H1 (cell line): ENCODE measurements at regions not wholly inside any gene's neighbourhood (a gene's known extent, or its start where the extent isn't known, plus 50 kb on each side); places are given as distances from the start of the nearest gene placed in this dataset.

Experiments used
- CTCF ChIA-PET: fragments of 300-600 bp; sonication (Branson Sonifier 250); formaldehyde crosslinking; loops from one replicate; lab custom pipeline; 2021; ENCODE audit not compliant: partially characterized antibody; lab: Charles Lee
- POLR2A ChIA-PET: fragments of 300-600 bp; sonication (Branson Sonifier 250); formaldehyde crosslinking; loops from one replicate; lab custom pipeline; 2021; ENCODE audit warnings: inconsistent platforms; ENCODE audit not compliant: partially characterized antibody; lab: Charles Lee
- DNase-seq, 2 experiments: peaks; one replicate each; pipeline versions ENCODE4 v3.0.0 to v3.0.0-alpha.2; 2010 to 2022; ENCODE audit warnings: low spot score in 2 of 2, low read depth in 1 of 2, mixed read lengths in 1 of 2
- FAIRE-seq: peaks from 2 replicates; lab custom pipeline; 2011; peaks lifted over from hg19 to GRCh38; lab: Jason Lieb, UNC
- H2AFZ ChIP-seq: 2 replicates; pipeline ENCODE4 v1.8.1; 2012; ENCODE audit warnings: low read length, inconsistent platforms
- H2AK5ac ChIP-seq: 2 replicates; pipeline ENCODE4 v1.6.1; 2013; ENCODE audit warnings: low read depth, low read length
- H2BK120ac ChIP-seq: replicated peaks from 2 replicates; pipeline ENCODE3; 2013; ENCODE audit warnings: low read depth, low read length, inconsistent platforms
- H2BK12ac ChIP-seq: 2 replicates; pipeline ENCODE4 v1.6.1; 2013; ENCODE audit warnings: low read depth, low read length
- H2BK15ac ChIP-seq: 2 replicates; pipeline ENCODE4 v1.6.1; 2013; ENCODE audit warnings: low read length
- H2BK20ac ChIP-seq: 2 replicates; pipeline ENCODE4 v1.6.1; 2013; ENCODE audit warnings: low read length
- H2BK5ac ChIP-seq: 2 replicates; pipeline ENCODE4 v1.6.1; 2013; ENCODE audit warnings: low read depth, low read length
- H3K14ac ChIP-seq: 2 replicates; pipeline ENCODE4 v1.6.1; 2013; ENCODE audit warnings: inconsistent platforms; ENCODE audit not compliant: insufficient read length
- H3K18ac ChIP-seq: 2 replicates; pipeline ENCODE4 v1.6.1; 2013; ENCODE audit warnings: low read length; ENCODE audit errors: extremely low read depth
- H3K23ac ChIP-seq: 2 replicates; pipeline ENCODE4 v1.6.1; 2013; ENCODE audit warnings: inconsistent platforms; ENCODE audit not compliant: insufficient read length
- H3K23me2 ChIP-seq: 2 replicates; pipeline ENCODE4 v1.6.1; 2013; ENCODE audit warnings: low read depth, low read length
- H3K27ac ChIP-seq: 2 replicates; pipeline ENCODE4 v1.6.1; 2011; ENCODE audit warnings: low read depth, low read length, inconsistent platforms
- H3K27me3 ChIP-seq, 4 experiments: replicated peaks in 1 of 4; 1 replicate in 1 of 4; 2 replicates in 3 of 4; pipeline versions ENCODE4 v1.6.1 to v1.8.1; 2011 to 2013; ENCODE audit warnings: low read length in 3 of 4, mild to moderate bottlenecking in 3 of 4, inconsistent platforms in 2 of 4, mixed read lengths in 2 of 4, moderate library complexity in 1 of 4; ENCODE audit not compliant: control insufficient read depth in 3 of 4, insufficient read depth in 3 of 4; ENCODE audit errors: extremely low read depth in 1 of 4
- H3K36me3 ChIP-seq, 4 experiments: 2 replicates each; pipeline versions ENCODE4 v1.6.1 to v1.8.1; 2011 to 2013; ENCODE audit warnings: mild to moderate bottlenecking in 4 of 4, low read length in 3 of 4, moderate library complexity in 2 of 4, control low read depth in 1 of 4, inconsistent platforms in 1 of 4; ENCODE audit not compliant: insufficient read depth in 4 of 4, control insufficient read depth in 2 of 4
- H3K4ac ChIP-seq: replicated peaks from 2 replicates; pipeline ENCODE3; 2013; ENCODE audit warnings: low read length, low read depth, mixed read lengths, inconsistent platforms; ENCODE audit not compliant: insufficient read length
- H3K4me1 ChIP-seq, 4 experiments: replicated peaks in 1 of 4; 1 replicate in 1 of 4; 2 replicates in 3 of 4; pipeline versions ENCODE4 v1.6.1 to v1.8.1; 2011 to 2013; ENCODE audit warnings: low read length in 3 of 4, inconsistent platforms in 2 of 4, mixed read lengths in 1 of 4; ENCODE audit not compliant: insufficient read depth in 4 of 4, control insufficient read depth in 3 of 4
- H3K4me2 ChIP-seq, 2 experiments: 2 replicates each; pipeline versions ENCODE4 v1.6.1 to v1.8.1; 2011 to 2013; ENCODE audit warnings: low read depth in 2 of 2, low read length in 2 of 2, control low read depth in 1 of 2, inconsistent platforms in 1 of 2, mild to moderate bottlenecking in 1 of 2; ENCODE audit not compliant: insufficient read depth in 1 of 2
- H3K4me3 ChIP-seq, 4 experiments: fragments of 200-600, 300-600 bp in 1 of 4; sonication (generic), shearing (Covaris generic), sonication (Bioruptor Twin) in 1 of 4; 2 replicates each; pipeline versions ENCODE4 v1.5.1 to v1.8.1; 2011 to 2016; ENCODE audit warnings: low read length in 4 of 4, low read depth in 3 of 4, control low read depth in 2 of 4, inconsistent platforms in 2 of 4, mild to moderate bottlenecking in 2 of 4, mixed read lengths in 1 of 4, moderate library complexity in 1 of 4; ENCODE audit not compliant: insufficient read depth in 2 of 4; ENCODE audit errors: extremely low read depth in 1 of 4
- H3K56ac ChIP-seq: replicated peaks from 2 replicates; pipeline ENCODE3; 2013; ENCODE audit warnings: low read depth, mild to moderate bottlenecking, mixed read lengths, low read length, inconsistent platforms; ENCODE audit not compliant: insufficient read length
- H3K79me1 ChIP-seq: 2 replicates; pipeline ENCODE4 v1.6.1; 2013; ENCODE audit warnings: low read depth, low read length, control low read depth
- H3K79me2 ChIP-seq, 2 experiments: 2 replicates each; pipeline versions ENCODE4 v1.6.1 to v1.8.1; 2012 to 2013; ENCODE audit warnings: low read length in 2 of 2, mild to moderate bottlenecking in 2 of 2, inconsistent platforms in 1 of 2; ENCODE audit not compliant: insufficient read depth in 2 of 2, control insufficient read depth in 1 of 2
- H3K9ac ChIP-seq, 4 experiments: replicated peaks in 1 of 4; 1 replicate in 1 of 4; 2 replicates in 3 of 4; pipeline versions ENCODE4 v1.6.1 to v1.8.1; 2011 to 2013; ENCODE audit warnings: low read depth in 3 of 4, low read length in 3 of 4, control low read depth in 2 of 4, mild to moderate bottlenecking in 2 of 4, moderate library complexity in 2 of 4, inconsistent platforms in 1 of 4; ENCODE audit errors: extremely low read depth in 1 of 4
- H3K9me3 ChIP-seq, 2 experiments: 2 replicates each; pipeline versions ENCODE4 v1.6.1 to v1.8.1; 2012 to 2013; ENCODE audit warnings: mild to moderate bottlenecking in 2 of 2, moderate library complexity in 2 of 2, control low read depth in 1 of 2, inconsistent platforms in 1 of 2, low read depth in 1 of 2, low read length in 1 of 2, mixed read lengths in 1 of 2; ENCODE audit not compliant: insufficient read depth in 2 of 2
- H4K20me1 ChIP-seq, 2 experiments: replicated peaks in 1 of 2; 2 replicates each; pipeline versions ENCODE3 to v1.8.1; 2011 to 2013; ENCODE audit warnings: inconsistent platforms in 2 of 2, low read length in 2 of 2, mild to moderate bottlenecking in 1 of 2; ENCODE audit not compliant: insufficient read depth in 2 of 2, control insufficient read depth in 1 of 2
- H4K5ac ChIP-seq: 2 replicates; pipeline ENCODE4 v1.6.1; 2013; ENCODE audit warnings: low read length, low read depth, mixed read lengths, inconsistent platforms; ENCODE audit not compliant: insufficient read length
- H4K8ac ChIP-seq: 2 replicates; pipeline ENCODE4 v1.8.0; 2013; ENCODE audit warnings: mild to moderate bottlenecking, moderate library complexity, low read length, inconsistent platforms; ENCODE audit not compliant: insufficient read depth; ENCODE audit errors: extremely low read depth
- H4K91ac ChIP-seq: replicated peaks from 2 replicates; pipeline ENCODE3; 2013; ENCODE audit warnings: low read length, mixed read lengths, inconsistent platforms; ENCODE audit not compliant: insufficient read length
- ASH2L ChIP-seq: fragments of 200-600, 300-600 bp; sonication (generic); IDR thresholded peaks from one replicate; pipeline ENCODE4 v1.7.1; 2017; ENCODE audit warnings: low read length
- KDM4A ChIP-seq: IDR thresholded peaks from one replicate; pipeline ENCODE4 v1.7.1; 2012; ENCODE audit warnings: low read depth, mild to moderate bottlenecking, moderate library complexity, low read length, inconsistent platforms; ENCODE audit not compliant: severe bottlenecking
- KDM5A ChIP-seq: fragments of 200-600 bp; IDR thresholded peaks from 2 replicates; pipeline ENCODE4 v1.7.1; 2012; ENCODE audit warnings: mild to moderate bottlenecking, low read length, inconsistent platforms, mixed read lengths
- MAFK ChIP-seq: IDR thresholded peaks from 2 replicates; pipeline ENCODE4 v1.6.1; 2012; ENCODE audit warnings: low read depth, mild to moderate bottlenecking, improper control_type of control experiment, low read length
- NANOG ChIP-seq: IDR thresholded peaks from 2 replicates; pipeline ENCODE4 v1.6.1; 2011; ENCODE audit warnings: low read length, low read depth, mild to moderate bottlenecking, inconsistent platforms; ENCODE audit not compliant: insufficient read depth, poor library complexity, severe bottlenecking
- POLR2AphosphoS5 ChIP-seq: IDR thresholded peaks from 2 replicates; pipeline ENCODE4 v1.6.1; 2011; ENCODE audit warnings: low read depth, low read length
- SIN3A ChIP-seq, 2 experiments: IDR thresholded peaks in 1 of 2; conservative IDR thresholded peaks in 1 of 2; 2 replicates each; pipeline ENCODE4 v1.6.1; 2011 to 2012; ENCODE audit warnings: low read length in 2 of 2, improper control_type of control experiment in 1 of 2, low read depth in 1 of 2, mild to moderate bottlenecking in 1 of 2
- SP4 ChIP-seq: IDR thresholded peaks from 2 replicates; pipeline ENCODE4 v1.6.1; 2012; ENCODE audit warnings: low read length, inconsistent platforms
- TAF1 ChIP-seq: IDR thresholded peaks from 2 replicates; pipeline ENCODE4 v1.6.1; 2011; ENCODE audit warnings: mild to moderate bottlenecking, low read depth, low read length
- TAF7 ChIP-seq: optimal IDR thresholded peaks from 2 replicates; pipeline ENCODE3; 2011; ENCODE audit warnings: low read depth, mild to moderate bottlenecking, inconsistent platforms, low read length, moderate library complexity, borderline replicate concordance
- TCF12 ChIP-seq: IDR thresholded peaks from 2 replicates; pipeline ENCODE4 v1.6.1; 2011; ENCODE audit warnings: low read depth, mild to moderate bottlenecking, low read length
- WGBS, 2 experiments: shearing (Covaris generic) in 1 of 2; methylation state at CpG; one replicate each; pipeline versions ENCODE4 v1.1.6 to v1.1.7; 2013 to 2015; ENCODE audit warnings: low lambda C conversion rate in 2 of 2, mixed read lengths in 2 of 2, inconsistent platforms in 1 of 2, low coverage in 1 of 2, missing lambda C conversion rate in 1 of 2; ENCODE audit not compliant: insufficient replicate concordance in 2 of 2, insufficient coverage in 1 of 2, insufficient read length in 1 of 2; ENCODE audit errors: extremely low coverage in 1 of 2, missing lambda C conversion rate in 1 of 2; 5-methylcytosine and 5-hydroxymethylcytosine counted together
- TF ChIP-seq, protein P1 (sequence below): IDR thresholded peaks from 2 replicates; pipeline ENCODE4 v1.6.1; 2012; ENCODE audit warnings: inconsistent platforms
- TF ChIP-seq, protein P2 (sequence below): IDR thresholded peaks from 2 replicates; pipeline ENCODE4 v1.6.1; 2011; ENCODE audit warnings: low read depth, mild to moderate bottlenecking, low read length; ENCODE audit not compliant: insufficient read depth

DNA sequence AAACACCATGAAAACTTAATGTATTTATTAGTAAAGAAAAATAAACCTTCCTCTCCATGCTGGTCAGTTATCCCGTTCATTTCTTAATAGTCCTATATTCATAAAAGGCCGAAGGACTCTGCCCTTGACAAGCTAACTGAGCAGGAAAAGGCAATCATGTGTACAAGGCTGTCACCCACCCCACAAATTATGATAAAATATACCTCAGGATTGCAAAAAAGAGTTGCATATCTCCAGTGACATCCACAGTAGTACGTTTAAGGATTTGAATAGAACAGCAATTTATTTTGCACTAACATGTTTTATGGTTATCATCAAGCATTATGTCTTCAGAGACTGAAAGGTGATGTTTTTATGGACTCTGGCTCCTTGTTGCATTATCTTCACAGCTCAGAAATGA lies 157.6 kb downstream of the FOXB1 start:
- H3K27me3 ChIP-seq: no peaks in the 10 kb centered on the region
- H2BK5ac ChIP-seq: no peak overlapping the region
- no peaks in the 10 kb centered on the region for H3K36me3 ChIP-seq
- H2BK120ac ChIP-seq: no peak overlapping the region
- no peak overlapping the region for H3K4me2 ChIP-seq
- no peaks in the 10 kb centered on the region for H3K9me3 ChIP-seq
- H4K20me1 ChIP-seq: no peaks in the 10 kb centered on the region
- DNase-seq (no peak), FAIRE-seq (no peak)
- H2BK12ac ChIP-seq: no peak overlapping the region
- no peaks in the 10 kb centered on the region for H3K23me2 ChIP-seq
- H2AK5ac ChIP-seq: no peak overlapping the region
- H3K18ac ChIP-seq: no peak overlapping the region
- H2BK15ac ChIP-seq: no peak overlapping the region
- no peak overlapping the region for H4K91ac ChIP-seq
- no peak overlapping the region for H3K14ac ChIP-seq
- no peak for TF ChIP-seq SIN3A (conservative IDR thresholded peaks at IDR 0.05 in 1 of 2, IDR thresholded peaks at IDR 0.05 in 1 of 2; ENCODE audit: low read depth in 1 of 2, low read length in 2 of 2)
- TF ChIP-seq TAF7: no peak
- no peak for TF ChIP-seq ASH2L
- no peak for TF ChIP-seq NANOG
- no peak for TF ChIP-seq TAF1
- TF ChIP-seq, protein P1, sequence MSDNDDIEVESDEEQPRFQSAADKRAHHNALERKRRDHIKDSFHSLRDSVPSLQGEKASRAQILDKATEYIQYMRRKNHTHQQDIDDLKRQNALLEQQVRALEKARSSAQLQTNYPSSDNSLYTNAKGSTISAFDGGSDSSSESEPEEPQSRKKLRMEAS: no peak
- no peak for TF ChIP-seq SP4
- TF ChIP-seq MAFK: no peak
- no peak for TF ChIP-seq TCF12
- no peak for TF ChIP-seq POLR2AphosphoS5
- TF ChIP-seq KDM4A: no peak
- TF ChIP-seq, protein P2, sequence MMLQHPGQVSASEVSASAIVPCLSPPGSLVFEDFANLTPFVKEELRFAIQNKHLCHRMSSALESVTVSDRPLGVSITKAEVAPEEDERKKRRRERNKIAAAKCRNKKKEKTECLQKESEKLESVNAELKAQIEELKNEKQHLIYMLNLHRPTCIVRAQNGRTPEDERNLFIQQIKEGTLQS: no peak
- TF ChIP-seq KDM5A: no peak
- no peaks in the 10 kb centered on the region for H3K79me1 ChIP-seq
- H4K8ac ChIP-seq: no peak overlapping the region
- H3K27ac ChIP-seq: no peak overlapping the region
- POLR2A ChIA-PET: interaction anchor here (0.6 kb wide), 1 partner anchor 925 kb away, joined by 3 read pairs; no protein-coding TSS in a partner anchor
- no peak overlapping the region for H3K4me3 ChIP-seq
- H3K9ac ChIP-seq: no peak overlapping the region
- H3K79me2 ChIP-seq: no peaks in the 10 kb centered on the region
- no peak overlapping the region for H3K56ac ChIP-seq
- no peak overlapping the region for H3K4ac ChIP-seq
- H4K5ac ChIP-seq: no peak overlapping the region
- H3K23ac ChIP-seq: no peak overlapping the region
- CTCF ChIA-PET: interaction anchor here (1.1 to 1.6 kb wide), 2 partner anchors 11 to 34 kb away, joined by 4 read pairs; no protein-coding TSS in a partner anchor
- H3K4me1 ChIP-seq: peaks cover 0 to 3% (median 0%) of the 10 kb centered on the region in 4 experiments; a peak in 4 of 7 replicates
- H2BK20ac ChIP-seq: no peak overlapping the region
- WGBS, 2 experiments: 89% methylated on average over 3 of the region's 3 CpGs; no CpG with 5 or more reads in 1 of the 2 experiments
- H2AFZ ChIP-seq: no peak overlapping the region
